ENCODE measurements at regions not wholly inside any gene's neighbourhood (a gene's known extent, or its start where the extent isn't known, plus 50 kb on each side); places are given as distances from the start of the nearest gene placed in this dataset.
A peak's percentile ranks its signal among the peaks of the same experiment; 100 is the strongest.

DNA sequence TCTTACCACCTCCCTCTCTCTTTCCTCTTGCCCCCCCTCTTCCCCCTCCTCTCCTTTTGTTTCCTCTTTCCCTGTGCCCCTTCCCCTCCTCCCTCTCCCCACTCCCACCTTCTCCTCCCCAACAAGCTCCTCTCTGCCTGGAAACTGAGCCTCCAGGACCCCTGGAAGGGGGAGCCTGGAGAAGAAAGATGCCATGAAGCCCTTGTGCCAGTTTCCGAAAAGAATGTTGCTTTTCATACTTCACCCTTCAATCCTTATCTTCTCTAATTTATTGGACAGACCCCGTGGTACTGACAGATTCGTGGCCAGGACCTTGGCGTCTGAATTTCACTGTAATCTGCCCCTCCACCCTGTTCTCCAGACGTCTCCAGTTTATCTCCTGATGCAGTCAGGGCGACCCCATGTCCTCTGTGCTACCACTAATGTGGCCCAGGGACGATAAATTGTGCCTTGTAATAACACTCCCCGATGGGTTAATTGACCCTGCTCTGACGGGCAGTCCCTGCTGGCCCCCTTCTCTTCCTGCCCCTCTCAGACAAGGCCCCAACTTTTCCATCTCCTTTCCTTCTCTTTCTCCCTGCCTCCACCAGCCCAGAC is 138.4 kb upstream of the GSE1 start:
- no peaks in the 10 kb centered on the region for H3K9me3 ChIP-seq
- CTCF ChIA-PET, result interaction anchor here (0.7 to 1.7 kb wide), 13 partner anchors 11 to 360 kb away, joined by 3 to 9 read pairs (median 4); no protein-coding TSS in a partner anchor
- H3K27me3 ChIP-seq (ENCODE audit: insufficient read depth), result no peaks in the 10 kb centered on the region
- no peak overlapping the region for H2AFZ ChIP-seq (ENCODE audit: low read depth)
- POLR2A ChIA-PET, result interaction anchor here (1.1 to 2.0 kb wide), 2 partner anchors 9 to 78 kb away, joined by 3 to 9 read pairs; no protein-coding TSS in a partner anchor
- H3F3A ChIP-seq (replicated peaks; ENCODE audit: insufficient read depth), result no peaks in the 10 kb centered on the region
- no peak overlapping the region for H3K4me3 ChIP-seq (ENCODE audit: low read depth in 2 of 2, low read length in 1 of 2)
- H3K9me2 ChIP-seq, result no peaks in the 10 kb centered on the region
- no peaks in the 10 kb centered on the region for H3K79me2 ChIP-seq (ENCODE audit: insufficient read depth)
- H3K4me1 ChIP-seq (ENCODE audit: control insufficient read depth in 1 of 2, insufficient read depth in 2 of 2, low read depth in 1 of 2, low read length in 1 of 2), result peaks cover 0 to 60% of the 10 kb centered on the region in 2 experiments; a peak in 2 of 4 replicates
- peak overlapping the region in 1 of 2 experiments; percentile 76; a peak in 2 of 4 replicates for H3K27ac ChIP-seq (ENCODE audit: low read depth in 2 of 2, low read length in 1 of 2)
- WGBS (ENCODE audit: low lambda C conversion rate), result 65% methylated on average over 9 of the region's 9 CpGs
- no peak overlapping the region for H3K4me2 ChIP-seq
- TF ChIP-seq GATA2 (CRISPR knock-in tag; IDR thresholded peaks at IDR 0.05) (peak; percentile 10; the same call in 1 of the 2 replicates), RAD21 (IDR thresholded peaks at IDR 0.05; ENCODE audit: low read length) (no peak)
- H4K20me1 ChIP-seq (ENCODE audit: insufficient read depth), result no peaks in the 10 kb centered on the region
- DNase-seq, result no peak
- H3K9ac ChIP-seq, result no peak overlapping the region
- no peaks in the 10 kb centered on the region for H3K36me3 ChIP-seq (replicated peaks in 1 of 2; ENCODE audit: control insufficient read depth in 1 of 2, insufficient read depth in 2 of 2, low read length in 1 of 2)

DNA sequence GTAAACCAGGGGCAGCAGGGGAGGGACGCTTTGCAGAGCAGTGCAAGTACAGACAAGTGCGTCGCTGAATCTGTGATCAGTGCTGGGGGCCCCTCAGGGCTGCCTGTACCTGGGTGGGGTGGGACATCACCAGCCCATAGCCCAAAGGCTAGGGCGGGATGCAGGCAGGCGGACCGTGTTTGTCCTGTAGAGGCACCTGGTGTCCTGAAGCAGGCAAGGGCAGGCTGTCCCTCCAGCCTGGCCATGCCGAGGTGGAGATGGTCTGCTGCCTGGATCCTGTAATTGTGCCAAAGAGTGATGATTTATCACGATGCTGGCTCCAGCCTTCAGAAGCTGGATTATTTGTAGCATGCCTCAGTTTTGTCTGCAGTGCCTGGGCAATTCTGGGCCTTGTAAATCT is 137.9 kb upstream of the GSE1 start:
- ChIA-PET POLR2A (interaction anchor here (2.0 kb wide), 1 partner anchor 10 kb away, joined by 9 read pairs; no protein-coding TSS in a partner anchor), CTCF (interaction anchor here (0.9 to 1.7 kb wide), 4 partner anchors 26 to 360 kb away, joined by 3 to 7 read pairs (median 5); no protein-coding TSS in a partner anchor)
- Histone ChIP-seq H4K20me1 (ENCODE audit: insufficient read depth) (no peaks in the 10 kb centered on the region), H3K36me3 (replicated peaks in 1 of 2; ENCODE audit: control insufficient read depth in 1 of 2, insufficient read depth in 2 of 2, low read length in 1 of 2) (no peaks in the 10 kb centered on the region), H3K4me3 (ENCODE audit: low read depth in 2 of 2, low read length in 1 of 2) (no peak overlapping the region), H3K9ac (no peak overlapping the region), H3K9me2 (no peaks in the 10 kb centered on the region), H3K27me3 (ENCODE audit: insufficient read depth) (no peaks in the 10 kb centered on the region), H3K79me2 (ENCODE audit: insufficient read depth) (no peaks in the 10 kb centered on the region), H3K9me3 (no peaks in the 10 kb centered on the region), H3K27ac (ENCODE audit: low read depth in 2 of 2, low read length in 1 of 2) (peak overlapping the region in 1 of 2 experiments; percentile 76; a peak in 2 of 4 replicates), H3K4me1 (ENCODE audit: control insufficient read depth in 1 of 2, insufficient read depth in 2 of 2, low read depth in 1 of 2, low read length in 1 of 2) (peaks cover 0 to 55% of the 10 kb centered on the region in 2 experiments; a peak in 2 of 4 replicates), H2AFZ (ENCODE audit: low read depth) (no peak overlapping the region), H3K4me2 (no peak overlapping the region), H3F3A (replicated peaks; ENCODE audit: insufficient read depth) (no peaks in the 10 kb centered on the region)
- 84% methylated on average over 7 of the region's 8 CpGs for WGBS (ENCODE audit: low lambda C conversion rate)
- DNase-seq, result peak; percentile 75
- TF ChIP-seq EP300 (IDR thresholded peaks at IDR 0.05; ENCODE audit: borderline replicate concordance in 1 of 2, low read depth in 1 of 2, low read length in 1 of 2), result peak in 1 of 2 experiments; percentile 49; a peak in 2 of 4 replicates
- no peak for TF ChIP-seq CHD2 (IDR thresholded peaks at IDR 0.05; ENCODE audit: low read length, partially characterized antibody)
- TF ChIP-seq RAD21 (IDR thresholded peaks at IDR 0.05; ENCODE audit: low read length), result no peak
- peak; percentile 7; the same call in 1 of the 2 replicates for TF ChIP-seq SMC3 (IDR thresholded peaks at IDR 0.05; ENCODE audit: low read depth, low read length)
- TF ChIP-seq, protein P1, sequence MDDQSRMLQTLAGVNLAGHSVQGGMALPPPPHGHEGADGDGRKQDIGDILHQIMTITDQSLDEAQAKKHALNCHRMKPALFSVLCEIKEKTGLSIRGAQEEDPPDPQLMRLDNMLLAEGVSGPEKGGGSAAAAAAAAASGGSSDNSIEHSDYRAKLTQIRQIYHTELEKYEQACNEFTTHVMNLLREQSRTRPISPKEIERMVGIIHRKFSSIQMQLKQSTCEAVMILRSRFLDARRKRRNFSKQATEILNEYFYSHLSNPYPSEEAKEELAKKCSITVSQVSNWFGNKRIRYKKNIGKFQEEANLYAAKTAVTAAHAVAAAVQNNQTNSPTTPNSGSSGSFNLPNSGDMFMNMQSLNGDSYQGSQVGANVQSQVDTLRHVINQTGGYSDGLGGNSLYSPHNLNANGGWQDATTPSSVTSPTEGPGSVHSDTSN (IDR thresholded peaks at IDR 0.05), result 0 out of 2 replicates have a peak, but pooled peaks have one; percentile 21
- TF ChIP-seq RCOR1 (IDR thresholded peaks at IDR 0.05; ENCODE audit: low read length), result peak; percentile 60; the same call in 1 of the 2 replicates
